Chondrocyte (in vitro differentiated cells): ENCODE measurements at regions not wholly inside any gene's neighbourhood (a gene's known extent, or its start where the extent isn't known, plus 50 kb on each side); places are given as distances from the start of the nearest gene placed in this dataset.

Source experiments
- DNase-seq: peaks from one replicate; pipeline ENCODE4 v3.0.0; 2021; ENCODE audit warnings: mixed read lengths, low spot score
- H3K27ac Mint-ChIP-seq: one replicate; pipeline ENCODE4 v1.8.0; 2021; ENCODE audit warnings: mild to moderate bottlenecking, moderate library complexity, mixed read lengths; ENCODE audit not compliant: unreplicated experiment
- H3K27me3 Mint-ChIP-seq: 2 replicates; pipeline ENCODE4 v1.8.0; 2021; ENCODE audit warnings: low read depth, mixed read lengths
- H3K36me3 Mint-ChIP-seq: 2 replicates; pipeline ENCODE4 v1.8.0; 2021; ENCODE audit warnings: low read depth, mixed read lengths
- H3K4me1 Mint-ChIP-seq: 2 replicates; pipeline ENCODE4 v1.8.0; 2021; ENCODE audit warnings: low read depth, mild to moderate bottlenecking, mixed read lengths
- H3K4me3 Mint-ChIP-seq: one replicate; pipeline ENCODE4 v1.8.0; 2021; ENCODE audit warnings: mild to moderate bottlenecking, moderate library complexity, mixed read lengths; ENCODE audit not compliant: unreplicated experiment
- H3K9me3 Mint-ChIP-seq: 2 replicates; pipeline ENCODE4 v1.8.0; 2021; ENCODE audit warnings: low read depth, mixed read lengths
- CTCF ChIP-seq: fragments of 200-600 bp; sonication (generic); IDR thresholded peaks from 2 replicates; pipeline ENCODE4 v1.5.0; 2021; ENCODE audit warnings: antibody characterized with exemption, mild to moderate bottlenecking, moderate library complexity

- no peak for DNase-seq
- TF ChIP-seq CTCF = no peak
- Mint-ChIP-seq H3K36me3 (no peaks in the 10 kb centered on the region), H3K4me1 (peaks cover 29% of the 10 kb centered on the region), H3K4me3 (no peak overlapping the region), H3K9me3 (no peaks in the 10 kb centered on the region), H3K27me3 (no peaks in the 10 kb centered on the region), H3K27ac (no peak overlapping the region)
Measured at GRCh38 chr5:108637134-108637533, 110.6 kb upstream of the FER start.

GRCh38 chr5:108636135-108636853, 111.4 kb upstream of the FER start:
- Mint-ChIP-seq H3K27ac (no peak overlapping the region), H3K9me3 (no peaks in the 10 kb centered on the region), H3K36me3 (no peaks in the 10 kb centered on the region), H3K4me3 (no peak overlapping the region), H3K4me1 (peaks cover 24% of the 10 kb centered on the region), H3K27me3 (no peaks in the 10 kb centered on the region)
- no peak for DNase-seq
- no peak for TF ChIP-seq CTCF

- Mint-ChIP-seq H3K27me3 (no peaks in the 10 kb centered on the region), H3K36me3 (no peaks in the 10 kb centered on the region), H3K9me3 (no peaks in the 10 kb centered on the region), H3K27ac (peak overlapping the region; percentile 18), H3K4me1 (peaks cover 25% of the 10 kb centered on the region), H3K4me3 (no peak overlapping the region)
- no peak for DNase-seq
- TF ChIP-seq CTCF = no peak
Measured at GRCh38 chr5:108634617-108635288, 112.9 kb upstream of the FER start.

- TF ChIP-seq CTCF = no peak
- no peak for DNase-seq
- no peak overlapping the region for H3K4me3 Mint-ChIP-seq
- H3K36me3 Mint-ChIP-seq = no peaks in the 10 kb centered on the region
- peak overlapping the region; percentile 18 for H3K27ac Mint-ChIP-seq
- no peaks in the 10 kb centered on the region for H3K27me3 Mint-ChIP-seq
- H3K9me3 Mint-ChIP-seq = no peaks in the 10 kb centered on the region
- H3K4me1 Mint-ChIP-seq = peaks cover 19% of the 10 kb centered on the region
Measured at GRCh38 chr5:108634010-108634616, 113.6 kb upstream of the FER start.

GRCh38 chr5:108629779-108630528, 117.7 kb upstream of the FER start:
- no peaks in the 10 kb centered on the region for H3K36me3 Mint-ChIP-seq
- TF ChIP-seq CTCF = no peak
- H3K27ac Mint-ChIP-seq = no peak overlapping the region
- H3K27me3 Mint-ChIP-seq = no peaks in the 10 kb centered on the region
- no peak overlapping the region for H3K4me3 Mint-ChIP-seq
- H3K4me1 Mint-ChIP-seq = peaks cover 18% of the 10 kb centered on the region
- no peaks in the 10 kb centered on the region for H3K9me3 Mint-ChIP-seq
- no peak for DNase-seq
